DMS 273 (cell line): ENCODE measurements at regions not wholly inside any gene's neighbourhood (a gene's known extent, or its start where the extent isn't known, plus 50 kb on each side); places are given as distances from the start of the nearest gene placed in this dataset.

ENCODE experiments used
- DNase-seq: peaks from one replicate; lab custom pipeline; 2025; ENCODE audit not compliant: unreplicated experiment; lab: John Stamatoyannopoulos, UW

DNA sequence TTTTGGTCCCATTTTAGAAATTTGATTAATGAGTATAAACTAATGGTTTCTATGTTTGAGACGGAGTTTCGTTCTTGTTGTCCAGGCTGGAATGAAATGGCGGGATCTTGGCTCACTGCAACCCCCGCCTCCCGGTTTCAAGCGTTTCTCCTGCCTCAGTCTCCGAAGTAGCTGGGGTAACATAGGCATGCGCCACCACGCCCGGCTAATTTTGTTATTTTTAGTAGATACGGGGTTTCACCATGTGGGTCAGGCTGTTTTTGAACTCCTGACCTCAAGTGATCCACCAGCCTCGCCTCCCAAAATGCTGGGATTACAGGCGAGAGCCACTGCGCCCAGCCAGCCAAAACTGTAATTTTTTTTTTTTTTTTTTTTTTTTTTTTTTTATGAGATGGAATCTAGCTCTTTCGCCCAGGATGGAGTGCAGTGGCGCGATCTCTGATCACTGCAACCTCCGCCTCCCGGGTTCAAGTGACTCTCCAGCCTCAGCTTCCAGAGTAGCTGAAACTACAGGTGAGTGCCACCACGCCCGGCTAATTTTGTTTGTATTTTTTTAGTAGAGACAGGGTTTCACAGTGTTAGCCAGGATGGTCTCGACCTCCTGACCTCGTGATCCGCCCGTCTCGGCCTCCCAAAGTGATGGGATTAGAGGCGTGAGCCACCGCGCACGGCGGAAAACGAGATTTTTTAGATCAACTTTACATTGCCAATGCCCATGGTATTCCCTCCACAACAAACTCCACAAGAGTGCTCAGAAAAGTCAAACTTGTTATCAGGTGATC, 127.8 kb downstream of the HFE start:
- no peak for DNase-seq

DNA sequence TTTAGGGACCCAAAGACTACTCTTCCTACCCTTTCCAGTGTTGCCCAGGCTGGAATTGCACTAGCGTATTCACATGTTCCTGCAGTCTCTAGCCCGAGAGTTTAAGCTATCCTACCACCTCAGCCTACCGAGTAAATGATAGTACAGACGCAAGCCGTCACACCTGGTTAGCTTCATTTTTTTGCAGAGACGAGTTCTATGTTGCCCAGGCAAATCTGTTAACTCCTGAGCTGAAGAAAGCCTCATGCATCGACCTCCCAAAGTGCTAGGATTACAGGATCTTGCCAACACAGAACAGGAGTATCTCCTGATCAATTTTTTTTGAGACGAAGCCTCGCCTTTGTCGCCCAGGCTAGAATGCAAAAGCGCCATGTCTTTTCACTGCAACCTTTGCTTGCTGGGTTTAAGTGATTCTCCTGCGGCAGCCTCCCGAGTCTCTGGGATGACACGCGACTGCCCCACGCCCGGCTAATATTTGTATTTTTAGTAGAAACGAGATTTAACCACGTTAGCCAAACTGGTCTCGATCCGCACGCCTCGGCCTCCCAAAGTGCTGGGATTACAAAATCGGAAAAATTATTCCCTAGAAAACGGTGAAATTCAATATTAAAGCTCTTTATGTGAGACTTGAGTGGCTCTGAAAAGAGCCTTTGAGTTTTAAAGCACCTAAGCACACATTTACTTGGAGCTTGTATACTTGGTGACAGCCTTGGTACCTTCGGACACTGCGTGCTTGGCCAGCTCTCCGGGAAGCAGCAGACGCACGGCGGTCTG, 128.5 kb downstream of the HFE start:
- DNase-seq: peak; percentile 43

DNA sequence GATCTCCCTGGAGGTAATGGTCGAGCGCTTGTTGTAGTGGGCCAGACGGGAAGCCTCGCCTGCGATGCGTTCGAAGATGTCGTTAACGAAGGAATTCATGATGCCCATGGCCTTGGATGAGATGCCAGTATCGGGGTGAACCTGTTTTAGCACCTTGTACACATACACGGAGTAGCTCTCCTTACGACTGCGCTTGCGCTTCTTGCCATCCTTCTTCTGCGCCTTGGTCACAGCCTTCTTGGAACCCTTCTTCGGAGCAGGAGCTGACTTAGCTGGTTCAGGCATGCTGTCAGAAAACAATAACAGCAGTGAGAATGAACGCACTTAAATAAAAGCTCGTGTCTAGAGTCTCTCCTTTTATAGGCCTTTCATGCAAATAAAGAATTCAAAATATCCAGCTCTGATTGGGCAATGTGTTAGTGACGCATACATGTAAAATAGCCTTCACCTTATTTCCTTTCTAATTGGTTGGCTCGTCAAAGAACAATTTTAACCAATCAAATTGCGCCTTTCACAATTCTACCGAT, 129.2 kb downstream of the HFE start:
- peak; percentile 95 for DNase-seq

DNA sequence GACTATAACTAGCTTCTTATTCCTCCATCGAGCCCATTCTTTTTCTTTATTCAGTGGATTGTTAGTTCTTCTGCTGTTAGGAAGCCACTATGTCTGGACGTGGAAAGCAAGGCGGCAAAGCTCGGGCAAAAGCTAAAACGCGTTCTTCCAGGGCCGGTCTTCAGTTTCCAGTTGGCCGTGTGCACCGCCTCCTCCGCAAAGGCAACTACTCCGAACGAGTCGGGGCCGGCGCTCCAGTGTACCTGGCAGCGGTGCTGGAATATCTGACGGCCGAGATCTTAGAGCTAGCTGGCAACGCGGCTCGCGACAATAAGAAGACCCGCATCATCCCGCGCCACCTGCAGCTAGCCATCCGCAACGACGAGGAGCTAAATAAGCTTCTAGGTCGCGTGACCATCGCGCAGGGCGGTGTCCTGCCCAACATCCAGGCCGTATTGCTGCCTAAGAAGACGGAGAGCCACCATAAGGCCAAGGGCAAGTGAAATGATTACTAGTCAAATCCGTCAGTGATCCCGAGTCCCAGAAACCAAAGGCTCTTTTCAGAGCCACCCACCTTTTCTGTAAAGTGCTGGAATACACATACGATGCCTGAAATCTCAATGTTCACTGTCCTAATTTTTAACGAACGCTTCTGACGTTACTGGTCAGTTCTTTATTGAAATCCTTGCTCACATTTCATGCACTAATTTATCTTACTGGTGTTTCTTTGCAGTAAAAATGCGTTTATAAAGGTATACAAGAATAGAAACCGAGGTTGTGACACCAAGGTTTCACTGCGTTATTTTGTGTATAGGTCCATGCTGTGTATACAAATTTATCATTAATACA, 129.9 kb downstream of the HFE start:
- peak; percentile 95 for DNase-seq

DNA sequence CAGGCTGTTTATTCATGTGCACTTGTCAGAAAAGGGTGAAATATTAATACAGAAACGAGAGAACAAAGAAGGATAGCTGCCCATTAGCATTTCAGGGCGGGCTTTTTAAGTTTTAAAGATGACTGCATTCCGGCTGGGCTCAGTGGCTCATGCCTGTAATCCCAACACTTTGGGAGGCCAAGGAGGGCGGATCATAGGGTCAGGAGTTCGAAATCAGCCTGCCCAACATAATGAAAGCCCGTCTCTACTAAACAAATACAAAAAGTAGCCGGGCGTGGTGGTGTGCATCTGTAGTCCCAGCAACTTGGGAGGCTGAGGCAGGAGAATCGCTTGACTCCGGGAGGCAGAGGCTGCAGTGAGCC, 130.5 kb downstream of the HFE start:
- DNase-seq: no peak

DNA sequence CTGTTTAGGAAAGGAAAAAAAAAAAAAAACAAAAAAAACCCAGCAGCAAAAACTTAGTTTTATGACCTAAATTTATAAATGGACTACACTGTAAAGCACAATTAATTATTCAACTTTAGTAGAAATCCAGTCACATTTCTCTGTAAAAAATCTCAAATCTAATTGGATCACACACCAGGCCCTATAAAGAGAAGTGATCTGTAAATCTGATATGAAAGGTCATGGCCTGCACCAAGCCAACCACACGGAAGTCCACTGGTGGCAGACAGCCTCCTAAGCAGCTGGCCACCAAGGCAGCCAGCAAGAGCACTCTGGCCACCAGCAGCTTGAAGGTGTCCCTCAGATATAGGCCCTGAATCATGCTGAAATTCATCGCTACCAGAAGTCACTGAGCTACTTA, 131.6 kb downstream of the HFE start:
- DNase-seq: no peak

DNA sequence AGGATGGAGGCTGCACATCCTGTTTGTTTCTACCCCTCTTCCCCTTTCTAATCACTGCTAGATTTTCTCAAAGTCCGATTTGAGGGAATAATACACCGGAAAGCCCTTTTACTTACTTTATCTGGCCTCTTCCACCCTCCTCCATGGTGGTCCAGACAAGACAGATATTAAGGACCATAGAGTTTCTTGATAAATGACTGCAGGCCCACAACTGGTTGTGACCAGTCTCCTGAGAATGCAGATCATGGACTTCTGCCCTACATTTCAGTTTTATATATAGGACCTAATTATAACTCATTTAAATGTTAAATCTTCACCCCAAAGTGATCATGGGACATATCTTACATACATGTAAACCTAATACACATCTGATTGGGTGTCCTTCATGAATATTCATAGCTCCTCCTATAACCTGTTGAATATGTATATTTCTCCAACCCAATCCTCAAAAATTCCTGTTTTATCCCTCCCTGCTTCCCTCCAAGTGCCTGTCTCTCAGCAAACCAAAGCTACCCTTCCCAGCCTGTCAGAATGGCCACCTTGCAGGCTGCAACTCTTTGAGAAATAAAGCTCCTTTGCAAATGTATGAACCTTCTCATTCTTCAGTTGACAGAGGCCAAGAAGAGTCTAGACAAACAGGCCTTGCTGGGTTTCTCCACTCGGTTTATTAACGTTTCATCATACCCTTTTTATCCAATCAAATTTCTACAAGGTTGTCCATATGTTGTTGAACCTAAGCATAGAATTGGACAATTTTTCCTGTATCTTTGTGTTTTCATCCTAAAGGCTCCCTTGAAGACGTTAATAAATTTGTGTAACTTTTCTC, 133.1 kb downstream of the HFE start:
- no peak for DNase-seq

DNA sequence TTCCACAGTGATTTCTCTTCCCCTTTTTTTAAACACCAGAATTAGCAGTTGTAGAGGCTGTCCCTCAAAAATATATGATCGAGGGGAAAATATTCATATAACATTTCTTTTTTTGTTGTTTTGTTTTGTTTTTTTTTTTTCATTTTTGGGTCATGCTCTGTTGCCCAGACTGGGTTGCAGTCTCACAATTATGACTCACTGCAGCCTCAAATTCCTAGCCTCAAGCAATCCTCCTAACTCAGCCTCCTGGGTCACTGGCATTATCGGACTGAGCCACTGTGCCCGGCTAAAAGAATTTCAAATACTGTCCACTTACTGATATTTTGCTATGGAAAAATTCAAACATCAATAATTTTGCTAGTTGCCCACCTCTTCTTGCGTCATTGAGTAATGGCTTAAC, 134.0 kb downstream of the HFE start:
- DNase-seq: no peak

DNA sequence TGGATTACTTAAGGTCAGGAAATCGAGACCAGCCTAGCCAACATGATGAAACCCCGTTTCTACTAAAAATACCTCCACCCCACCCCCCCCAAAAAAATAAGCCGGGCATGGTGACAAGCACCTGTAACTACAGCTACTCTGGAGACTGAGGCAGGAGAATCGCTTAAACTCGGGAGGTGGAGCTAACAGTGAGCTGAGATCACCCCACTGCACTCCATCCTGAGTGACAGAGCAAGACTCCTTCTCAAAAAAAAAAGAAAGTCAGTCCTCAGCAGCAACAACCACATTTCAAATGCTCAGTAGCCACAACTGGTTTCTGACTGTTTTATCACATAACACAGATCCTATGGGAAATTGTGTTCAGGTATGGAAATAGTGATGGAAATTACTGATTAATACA, 135.3 kb downstream of the HFE start:
- no peak for DNase-seq

DNA sequence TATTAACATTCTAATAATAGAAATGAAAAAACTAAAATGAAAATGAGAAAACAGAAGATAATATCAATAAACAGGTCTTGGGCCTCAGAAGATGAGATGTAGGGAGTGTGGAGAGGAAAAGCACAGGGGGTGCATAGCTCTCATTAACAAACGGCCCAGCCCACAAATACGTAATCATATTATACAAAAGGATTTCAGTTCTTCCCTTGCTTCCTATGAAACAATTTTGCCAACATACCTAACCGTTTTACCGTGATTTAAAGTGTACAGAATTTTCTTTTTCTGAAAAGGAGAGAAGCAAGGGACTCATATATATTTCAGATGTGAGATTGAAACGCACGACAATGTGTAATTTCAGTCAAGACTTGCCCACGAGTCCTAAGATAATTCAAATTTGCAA, 136.0 kb downstream of the HFE start:
- DNase-seq: peak; percentile 16

DNA sequence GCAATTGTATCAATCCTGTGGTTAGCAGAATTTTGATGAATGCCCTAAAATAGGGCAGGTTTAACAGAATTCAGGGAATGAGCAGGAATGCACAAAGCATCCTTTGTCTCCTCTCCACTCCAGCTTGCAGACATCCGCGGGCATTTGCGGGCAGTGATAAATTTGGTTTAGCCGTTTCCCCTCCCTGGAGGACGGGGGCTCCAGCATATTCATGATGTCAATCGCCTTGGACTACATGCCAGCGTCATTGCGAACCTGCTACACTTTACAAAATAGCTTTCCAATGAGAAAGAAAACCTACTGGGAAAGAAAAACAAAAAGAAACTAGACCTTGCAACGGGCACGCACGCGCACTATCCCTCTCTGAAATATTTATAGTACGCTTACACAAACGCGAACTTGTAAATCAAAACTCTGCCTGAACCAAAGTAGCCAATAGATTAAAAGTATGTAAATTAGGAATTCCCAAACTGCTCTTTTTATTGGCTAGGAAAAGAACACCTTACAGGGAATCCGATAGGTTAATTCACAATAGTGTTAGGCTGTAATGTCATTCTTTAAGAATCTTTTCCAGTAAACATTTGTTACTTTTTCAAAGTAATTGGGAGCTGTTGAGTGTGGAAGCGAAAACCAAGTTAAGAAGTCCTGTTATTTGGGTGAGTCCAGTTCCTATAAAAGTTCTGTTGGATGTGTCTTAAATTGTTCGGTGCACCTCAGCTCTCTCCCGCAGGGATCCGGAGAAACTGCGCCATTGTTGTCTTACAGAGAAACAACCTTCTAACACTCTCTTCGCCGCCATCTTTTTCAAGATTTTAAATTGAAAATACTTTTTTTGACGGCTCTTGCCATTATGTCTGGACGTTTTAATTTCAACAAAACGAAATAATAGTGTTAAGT, 136.7 kb downstream of the HFE start:
- peak; percentile 46 for DNase-seq

DNA sequence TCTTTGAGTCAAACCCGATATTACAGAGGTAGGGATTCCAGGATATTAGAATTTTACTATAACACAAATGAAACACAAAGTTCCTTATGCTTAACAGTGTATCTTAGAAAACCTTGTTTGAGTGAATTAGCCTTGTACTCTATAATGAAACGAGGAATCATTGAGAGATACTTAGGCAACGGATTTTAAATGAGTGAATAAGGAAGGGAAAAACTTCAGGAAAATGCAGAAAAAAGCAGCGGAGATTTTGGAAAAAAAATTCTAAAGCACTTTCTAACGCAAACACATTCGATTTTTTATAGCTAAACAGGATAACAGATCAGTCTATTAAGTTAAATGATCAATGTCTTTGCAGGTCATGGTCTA, 137.3 kb downstream of the HFE start:
- DNase-seq: no peak

DNA sequence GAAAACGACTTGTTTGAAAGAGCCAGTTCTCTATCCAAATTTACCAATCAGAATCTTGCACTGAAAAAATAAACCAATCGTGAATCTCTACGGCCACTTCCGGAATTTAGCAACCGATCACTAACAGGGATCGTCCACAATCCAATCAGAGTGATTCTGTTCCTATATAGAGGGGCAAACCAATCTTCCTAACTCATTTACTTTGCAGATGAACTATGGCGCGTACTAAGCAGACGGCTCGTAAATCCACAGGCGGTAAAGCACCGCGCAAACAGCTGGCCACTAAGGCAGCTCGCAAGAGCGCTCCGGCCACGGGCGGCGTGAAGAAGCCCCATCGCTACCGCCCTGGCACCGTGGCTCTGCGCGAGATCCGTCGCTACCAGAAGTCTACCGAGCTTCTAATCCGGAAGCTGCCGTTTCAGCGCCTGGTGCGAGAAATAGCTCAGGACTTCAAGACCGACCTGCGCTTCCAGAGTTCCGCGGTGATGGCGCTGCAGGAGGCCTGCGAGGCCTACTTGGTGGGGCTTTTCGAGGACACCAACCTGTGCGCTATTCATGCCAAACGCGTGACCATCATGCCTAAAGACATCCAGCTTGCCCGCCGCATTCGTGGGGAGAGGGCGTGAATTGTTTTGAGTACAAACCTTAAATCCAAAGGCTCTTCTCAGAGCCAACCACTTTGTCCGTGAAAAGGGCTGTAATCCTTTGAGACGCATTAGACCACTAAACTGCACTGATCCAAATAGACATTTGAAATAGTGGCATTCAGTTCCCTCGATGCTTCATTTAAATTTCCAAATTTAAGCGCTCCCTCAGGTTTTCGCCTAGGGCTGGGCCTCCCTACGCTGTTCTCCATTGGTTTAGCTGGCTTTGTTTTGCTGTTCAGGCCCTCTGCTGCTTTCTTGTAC, 138.0 kb downstream of the HFE start:
- DNase-seq: no peak

DNA sequence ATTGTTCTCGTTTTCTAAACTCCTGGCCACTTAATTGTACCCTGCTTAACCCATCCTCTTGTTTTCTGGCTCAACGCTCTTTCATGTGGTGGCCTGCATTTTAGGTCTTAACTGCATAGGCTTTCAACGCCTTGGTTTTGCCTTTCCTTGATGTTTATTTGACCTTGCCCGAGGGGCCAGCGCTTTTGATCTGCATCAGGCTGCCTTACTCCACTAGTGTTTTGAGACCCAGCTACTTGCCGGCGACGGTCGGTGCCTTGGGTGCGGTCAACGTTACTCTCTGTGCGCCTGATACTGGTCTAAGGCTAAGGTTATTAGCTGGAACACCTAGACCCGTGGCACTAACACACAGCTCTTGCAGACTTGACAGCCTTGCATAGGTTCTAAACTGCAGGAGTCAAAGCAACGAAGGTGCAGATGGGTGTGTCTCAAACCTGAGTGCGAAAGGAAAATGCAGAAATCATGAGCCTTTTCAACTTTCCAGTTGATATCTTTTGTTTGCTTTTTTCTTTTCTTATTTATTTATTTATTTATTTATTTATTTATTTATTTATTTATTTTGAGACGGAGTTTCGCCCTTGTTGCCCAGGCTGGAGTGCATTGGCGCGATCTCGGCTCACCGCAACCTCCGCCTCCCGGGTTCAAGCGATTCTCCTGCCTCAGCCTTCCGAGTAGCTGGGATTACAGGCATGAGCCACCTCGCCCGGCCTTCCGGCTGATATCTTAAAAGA, 138.8 kb downstream of the HFE start:
- no peak for DNase-seq

DNA sequence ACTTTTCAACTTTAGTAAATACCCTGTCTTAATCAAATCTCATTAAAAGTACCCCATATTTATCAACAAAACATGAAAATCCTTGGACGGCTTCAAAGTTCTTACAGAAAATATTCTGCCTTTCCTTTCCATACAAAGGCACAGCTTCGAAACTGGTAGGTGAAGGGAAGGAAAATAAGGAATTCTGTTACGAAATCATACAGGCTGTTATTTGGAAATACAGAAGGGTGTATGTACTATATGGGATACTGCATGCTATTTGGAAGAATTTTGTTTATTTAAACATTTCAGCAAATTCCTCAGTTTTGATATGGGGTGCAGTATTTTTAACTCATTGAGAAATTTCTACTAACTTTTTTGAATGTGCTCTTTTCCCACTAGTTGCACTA, 138.4 kb upstream of the BTN3A2 start:
- no peak for DNase-seq

DNA sequence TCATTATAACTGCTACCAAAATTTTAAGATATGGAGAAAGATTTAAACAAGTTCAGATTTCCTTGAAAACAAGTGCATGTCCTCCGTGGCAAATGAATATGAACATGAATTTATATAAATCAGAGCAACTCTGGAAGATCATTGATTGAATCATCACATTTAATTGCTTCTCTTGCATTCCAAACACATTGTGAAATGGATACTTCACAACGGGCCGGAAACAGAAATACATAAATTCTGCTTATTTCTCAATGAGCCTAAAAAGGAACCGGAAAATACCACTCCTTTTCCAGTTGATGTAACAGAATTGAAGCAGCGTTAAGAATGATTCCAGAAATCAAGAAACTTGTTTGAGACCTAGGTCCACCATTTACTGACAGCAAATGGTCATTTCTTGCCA, 134.6 kb upstream of the BTN3A2 start:
- no peak for DNase-seq

DNA sequence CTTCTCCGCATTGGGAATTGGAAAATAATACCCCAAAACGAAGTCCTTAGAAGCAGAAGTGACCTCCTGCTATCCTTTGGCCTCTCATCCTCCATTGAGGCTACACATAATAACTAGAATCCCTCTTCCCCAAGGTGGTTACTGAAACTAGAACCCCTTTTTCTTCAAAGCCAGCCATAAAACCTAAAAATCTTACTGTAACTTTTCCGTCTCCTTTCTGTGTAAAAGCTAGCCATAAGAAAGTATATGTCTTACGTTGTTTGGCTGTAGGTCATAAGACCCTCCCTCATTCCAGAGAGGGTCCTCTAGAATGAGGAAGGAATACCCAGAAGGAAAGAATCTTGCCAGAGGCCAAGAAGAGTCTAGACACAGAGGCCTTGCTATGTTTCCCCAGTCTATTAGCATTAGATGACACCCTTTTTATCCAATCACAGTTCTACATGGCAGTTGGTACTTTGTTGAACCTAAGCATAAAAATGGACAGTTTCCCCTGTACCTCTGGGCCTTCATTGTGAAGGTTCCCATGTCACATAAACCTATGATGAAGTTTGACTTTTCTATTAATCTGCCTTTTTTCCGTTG, 133.9 kb upstream of the BTN3A2 start:
- DNase-seq: no peak
